ENCODE measurements at regions not wholly inside any gene's neighbourhood (a gene's known extent, or its start where the extent isn't known, plus 50 kb on each side); places are given as distances from the start of the nearest gene placed in this dataset.
A peak's percentile ranks its signal among the peaks of the same experiment; 100 is the strongest.

DNA sequence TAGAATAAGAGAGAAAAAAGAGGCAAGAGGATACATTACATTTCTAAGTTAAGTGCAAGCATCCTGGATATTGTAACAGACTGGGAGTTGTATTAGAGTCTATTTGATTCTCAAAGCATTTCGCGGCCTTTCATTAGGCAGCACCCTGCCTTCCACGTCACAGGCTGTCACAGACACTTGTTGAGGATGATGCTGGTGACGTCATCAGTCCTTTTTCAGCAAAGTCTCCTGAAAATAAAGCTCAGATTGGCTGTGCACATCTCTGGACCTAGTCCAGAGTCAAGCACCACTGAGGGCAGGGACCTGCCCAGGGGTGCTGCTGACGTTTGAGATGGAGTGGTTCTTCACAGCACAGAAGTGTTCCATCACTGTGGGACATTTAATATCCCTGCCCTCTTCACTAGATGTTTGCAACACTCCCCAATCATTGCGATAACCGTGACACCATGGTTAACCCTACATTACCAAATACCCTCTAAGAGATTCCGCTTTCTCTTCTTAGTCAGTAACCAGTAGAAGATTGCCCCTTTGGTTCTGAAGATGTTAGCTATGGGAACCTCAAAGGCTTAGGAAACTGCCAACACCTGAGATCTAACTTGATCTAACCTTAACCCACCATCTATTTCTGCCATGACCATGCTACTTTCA is 72.7 kb upstream of the F3 start:
- peaks cover 0 to 21% (median 15%) of the 10 kb centered on the region in 6 donors for H3K4me1 ChIP-seq
- no peaks in the 10 kb centered on the region for H3K27me3 ChIP-seq (replicated peaks in 1 of 7)
- TF ChIP-seq POLR2AphosphoS5 (IDR thresholded peaks at IDR 0.05), result no peak
- peak overlapping the region in 2 of 8 donors; percentile 3 to 5 for H3K27ac ChIP-seq
- 46 to 86% (median 78%) methylated on average over 8 of the region's 8 CpGs for WGBS, 5 donors
- H3K4me3 ChIP-seq, result no peak overlapping the region
- intact Hi-C loops (cut with DNase I; ENCODE audit: low total_unique reads), result no loop called here
- H3K36me3 ChIP-seq, result no peaks in the 10 kb centered on the region
- no peak for DNase-seq
- H3K9me3 ChIP-seq, result peaks cover 0 to 16% (median 9%) of the 10 kb centered on the region in 8 donors

DNA sequence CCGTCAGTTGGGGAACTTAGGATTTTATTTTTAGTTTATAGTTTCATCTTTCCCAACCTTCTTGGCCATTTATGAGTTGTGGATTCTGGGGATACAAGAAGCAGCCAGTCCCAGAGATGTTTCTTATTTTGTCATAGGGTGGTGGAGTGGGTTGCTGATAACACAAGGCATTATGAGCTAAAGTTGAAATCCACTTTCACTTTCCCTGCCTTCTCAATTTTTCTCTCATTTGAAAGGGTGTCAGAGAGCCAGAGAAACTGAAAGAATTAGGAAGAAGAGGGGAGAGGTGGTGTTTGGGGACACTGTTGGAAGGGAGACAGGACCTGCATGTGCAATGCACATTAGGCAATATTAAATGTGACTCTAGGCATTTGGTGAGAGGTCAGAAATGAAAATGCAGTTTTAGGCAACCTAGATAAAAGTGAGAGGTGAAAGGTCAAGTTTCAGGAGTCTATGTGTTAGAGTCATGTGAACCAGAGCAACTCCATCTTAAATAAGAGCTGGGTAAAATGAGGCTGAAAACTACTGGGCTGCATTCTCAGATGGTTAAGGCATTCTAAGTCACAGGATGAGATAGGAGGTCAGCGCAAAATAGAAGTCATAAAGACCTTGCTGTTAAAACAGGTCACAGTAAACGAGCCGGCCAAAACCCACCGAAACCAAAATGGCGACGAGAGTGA is 71.1 kb upstream of the F3 start:
- Histone ChIP-seq H3K36me3 (no peaks in the 10 kb centered on the region), H3K4me3 (no peak overlapping the region), H3K4me1 (peaks cover 0 to 21% (median 15%) of the 10 kb centered on the region in 6 donors), H3K9me3 (no peaks in the 10 kb centered on the region), H3K27me3 (replicated peaks in 1 of 7) (no peaks in the 10 kb centered on the region), H3K27ac (no peak overlapping the region)
- intact Hi-C loops (cut with DNase I; ENCODE audit: low total_unique reads), result no loop called here
- WGBS, 5 donors, result 91 to 95% (median 94%) methylated on average over 7 of the region's 7 CpGs
- TF ChIP-seq, protein P1, sequence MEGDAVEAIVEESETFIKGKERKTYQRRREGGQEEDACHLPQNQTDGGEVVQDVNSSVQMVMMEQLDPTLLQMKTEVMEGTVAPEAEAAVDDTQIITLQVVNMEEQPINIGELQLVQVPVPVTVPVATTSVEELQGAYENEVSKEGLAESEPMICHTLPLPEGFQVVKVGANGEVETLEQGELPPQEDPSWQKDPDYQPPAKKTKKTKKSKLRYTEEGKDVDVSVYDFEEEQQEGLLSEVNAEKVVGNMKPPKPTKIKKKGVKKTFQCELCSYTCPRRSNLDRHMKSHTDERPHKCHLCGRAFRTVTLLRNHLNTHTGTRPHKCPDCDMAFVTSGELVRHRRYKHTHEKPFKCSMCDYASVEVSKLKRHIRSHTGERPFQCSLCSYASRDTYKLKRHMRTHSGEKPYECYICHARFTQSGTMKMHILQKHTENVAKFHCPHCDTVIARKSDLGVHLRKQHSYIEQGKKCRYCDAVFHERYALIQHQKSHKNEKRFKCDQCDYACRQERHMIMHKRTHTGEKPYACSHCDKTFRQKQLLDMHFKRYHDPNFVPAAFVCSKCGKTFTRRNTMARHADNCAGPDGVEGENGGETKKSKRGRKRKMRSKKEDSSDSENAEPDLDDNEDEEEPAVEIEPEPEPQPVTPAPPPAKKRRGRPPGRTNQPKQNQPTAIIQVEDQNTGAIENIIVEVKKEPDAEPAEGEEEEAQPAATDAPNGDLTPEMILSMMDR (IDR thresholded peaks at IDR 0.05 in 8 of 11, conservative IDR thresholded peaks at IDR 0.05 in 3 of 11), result no peak
- no peak for TF ChIP-seq POLR2A (IDR thresholded peaks at IDR 0.05)
- DNase-seq, result no peak

DNA sequence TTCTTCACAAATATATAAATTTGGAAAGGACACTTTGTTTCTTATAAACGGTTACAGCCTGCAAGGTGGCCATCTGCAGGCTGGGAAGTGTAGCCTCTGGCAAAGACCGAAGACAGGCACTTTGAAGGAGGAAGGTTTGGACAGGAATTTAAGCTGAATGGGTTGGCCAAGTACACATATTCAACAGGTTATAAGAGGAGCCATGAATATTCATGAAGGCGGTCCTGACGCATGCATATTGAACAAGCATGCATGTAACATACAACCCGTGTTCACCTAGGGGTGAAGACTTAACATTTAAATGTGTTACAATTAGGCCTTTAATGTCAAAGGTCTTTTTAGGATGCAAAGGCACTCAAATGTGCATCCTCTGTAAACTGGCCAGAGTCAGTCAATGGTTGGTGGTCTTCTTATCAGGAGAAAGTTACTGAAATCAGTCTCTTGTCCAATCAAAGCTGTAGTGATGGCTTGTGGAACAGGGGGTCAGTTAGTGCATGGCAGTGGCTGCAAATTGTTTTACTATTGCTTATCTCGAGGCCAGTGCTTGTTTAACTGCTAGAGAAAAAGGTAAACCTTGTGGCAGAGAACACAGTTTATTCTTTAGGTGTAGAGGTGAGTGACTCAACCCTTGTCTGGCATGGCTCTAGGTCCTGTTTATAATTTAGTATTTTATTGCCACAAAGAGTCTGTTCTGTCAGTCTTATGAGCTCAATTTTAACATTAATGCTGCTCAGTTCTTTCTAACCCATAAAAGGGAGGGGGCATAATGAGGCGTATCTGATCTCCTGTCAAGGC is 70.3 kb upstream of the F3 start:
- intact Hi-C loops (cut with DNase I; ENCODE audit: low total_unique reads), result no loop called here
- WGBS, 5 donors, result 85 to 93% (median 88%) methylated on average over 7 of the region's 7 CpGs
- no peak overlapping the region for H3K27ac ChIP-seq

DNA sequence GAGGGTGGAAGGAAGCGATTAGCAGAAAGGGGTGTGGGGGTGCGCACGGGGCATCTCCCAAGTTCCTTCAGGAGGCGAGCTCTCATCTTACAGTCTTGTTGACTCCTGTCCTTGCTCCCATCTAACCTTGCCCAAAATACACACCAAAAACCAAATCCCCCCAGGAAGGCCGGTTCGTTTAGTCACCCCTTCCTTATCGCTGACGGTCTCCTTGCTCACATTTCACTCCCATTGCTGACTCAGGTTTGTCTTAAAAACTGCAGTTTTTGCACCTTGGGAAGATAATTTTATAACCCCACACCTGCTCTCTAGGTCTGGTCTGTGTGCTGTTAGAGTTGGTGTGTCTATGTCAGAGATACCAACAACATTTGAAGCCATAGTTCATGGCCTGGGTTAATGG is 68.1 kb upstream of the F3 start:
- intact Hi-C loops (cut with DNase I; ENCODE audit: low total_unique reads), result no loop called here

More for the DNA sequence above, 70.3 kb upstream of the F3 start:
- H3K4me1 ChIP-seq, result peaks cover 0 to 21% (median 15%) of the 10 kb centered on the region in 6 donors
- H3K9me3 ChIP-seq, result no peaks in the 10 kb centered on the region
- H3K27me3 ChIP-seq (replicated peaks in 1 of 7), result no peaks in the 10 kb centered on the region
- no peak for DNase-seq
- no peak overlapping the region for H3K4me3 ChIP-seq
- TF ChIP-seq POLR2AphosphoS5 (IDR thresholded peaks at IDR 0.05) (no peak), POLR2A (IDR thresholded peaks at IDR 0.05) (no peak)
- TF ChIP-seq, protein P1 (IDR thresholded peaks at IDR 0.05 in 8 of 11, conservative IDR thresholded peaks at IDR 0.05 in 3 of 11), result no peak
- H3K36me3 ChIP-seq, result no peaks in the 10 kb centered on the region

More for the DNA sequence above, 68.1 kb upstream of the F3 start:
- Histone ChIP-seq H3K4me3 (no peak overlapping the region), H3K4me1 (peaks cover 0 to 12% (median 6%) of the 10 kb centered on the region in 6 donors), H3K27ac (no peak overlapping the region), H3K9me3 (no peaks in the 10 kb centered on the region), H3K36me3 (no peaks in the 10 kb centered on the region), H3K27me3 (replicated peaks in 1 of 7) (peaks cover 0 to 4% (median 0%) of the 10 kb centered on the region in 7 donors)
- WGBS, 5 donors, result 81 to 94% (median 92%) methylated on average over 8 of the region's 8 CpGs
- no peak for DNase-seq
- TF ChIP-seq POLR2A (IDR thresholded peaks at IDR 0.05) (no peak), POLR2AphosphoS5 (IDR thresholded peaks at IDR 0.05) (no peak)
- TF ChIP-seq, protein P1 (IDR thresholded peaks at IDR 0.05 in 8 of 11, conservative IDR thresholded peaks at IDR 0.05 in 3 of 11), result no peak

Measured in spleen (tissue), 11 donors.